HG02973 (cell line): ENCODE measurements at regions not wholly inside any gene's neighbourhood (a gene's known extent, or its start where the extent isn't known, plus 50 kb on each side); places are given as distances from the start of the nearest gene placed in this dataset.

Source experiments
- ATAC-seq: cut with Tn5 transposase; IDR thresholded peaks from one replicate; pipeline ENCODE4 v1.9.1; 2021; ENCODE audit warnings: moderate library complexity; ENCODE audit not compliant: unreplicated experiment

DNA sequence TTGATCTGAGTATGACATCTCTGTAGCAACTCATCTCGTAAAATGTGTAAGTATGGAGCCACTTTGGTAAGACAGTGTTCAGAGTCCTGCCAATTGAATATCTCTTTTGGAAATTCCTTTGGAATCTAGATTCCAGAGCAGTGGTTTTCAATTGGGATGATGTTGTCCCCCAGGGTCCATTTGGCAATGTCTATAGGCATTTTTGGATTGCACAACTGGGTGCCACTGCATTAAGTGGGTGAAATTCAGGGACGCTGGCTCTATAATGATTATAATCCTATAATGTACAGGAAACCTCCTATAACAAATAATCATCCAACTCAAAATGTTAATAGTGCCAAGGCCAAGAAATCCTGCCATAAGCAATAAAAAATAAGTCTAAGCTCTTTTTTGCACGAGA is 404.8 kb upstream of the RAG2 start:
- ATAC-seq, result no peak

DNA sequence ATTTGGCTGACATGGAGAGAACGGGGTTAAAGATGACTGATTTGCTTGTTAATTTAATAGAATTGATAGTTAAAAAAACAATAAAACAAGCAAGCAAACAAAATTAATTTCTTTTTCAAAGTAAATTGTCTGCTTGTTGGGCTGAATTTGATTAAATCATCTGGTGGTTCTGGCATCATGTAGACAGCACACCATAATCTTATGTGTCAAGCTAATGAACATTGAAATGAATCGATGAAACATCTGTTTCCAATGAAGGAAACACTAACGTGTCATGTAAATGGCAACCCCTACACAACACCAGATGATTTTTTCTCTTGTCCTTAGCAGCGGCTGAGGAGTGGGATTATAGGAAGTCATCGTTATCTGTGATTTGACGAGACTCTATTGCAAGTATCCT is 399.6 kb upstream of the RAG2 start:
- ATAC-seq, result no peak

- ATAC-seq, result no peak
These were observed 398.8 kb upstream of the RAG2 start for GRCh38 chr11:36996795-36997194.

DNA sequence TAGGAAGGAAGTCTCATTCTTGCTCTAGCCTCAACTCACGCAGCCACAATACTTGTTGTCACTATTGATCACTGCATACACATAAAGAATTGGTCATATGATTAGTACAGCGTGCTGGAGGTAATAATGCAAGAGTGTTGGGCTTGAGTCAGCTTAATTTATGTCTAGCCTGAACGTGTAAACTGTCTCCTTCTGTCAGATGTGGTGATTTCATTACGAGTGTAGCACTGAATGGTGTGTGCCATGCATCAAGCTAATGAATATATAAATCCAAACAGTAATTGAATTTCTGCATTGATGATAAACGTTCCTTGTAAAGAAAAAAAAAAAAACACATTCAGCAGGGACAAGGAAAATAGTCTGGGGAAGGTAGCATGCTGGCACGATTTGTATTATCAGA is 396.2 kb upstream of the RAG2 start:
- no peak for ATAC-seq

DNA sequence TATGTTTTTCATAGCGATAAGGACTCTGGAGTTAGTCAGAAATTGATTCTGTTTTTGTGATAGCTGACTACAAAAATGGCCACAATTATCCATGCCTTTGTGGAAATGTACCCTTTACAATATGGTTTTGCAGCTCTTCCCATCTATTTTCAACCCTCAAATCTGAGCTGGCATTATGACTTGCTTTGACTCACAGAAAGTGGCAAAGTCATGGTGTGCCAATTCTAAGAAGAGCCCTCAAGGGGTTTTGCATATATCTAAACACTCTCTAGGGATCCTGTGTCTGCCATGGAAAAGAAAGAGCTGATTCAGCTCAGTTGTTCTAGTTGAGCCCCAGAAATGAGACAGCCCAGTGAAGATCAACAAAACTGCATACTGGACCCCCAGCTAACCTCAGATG is 390.5 kb upstream of the RAG2 start:
- ATAC-seq, result no peak

- ATAC-seq, result no peak
These were observed 387.5 kb upstream of the RAG2 start for GRCh38 chr11:36985562-36985961.

- no peak for ATAC-seq
These were observed 378.7 kb upstream of the RAG2 start for GRCh38 chr11:36976741-36977140.

GRCh38 chr11:36974771-36975170 is 376.7 kb upstream of the RAG2 start:
- no peak for ATAC-seq

DNA sequence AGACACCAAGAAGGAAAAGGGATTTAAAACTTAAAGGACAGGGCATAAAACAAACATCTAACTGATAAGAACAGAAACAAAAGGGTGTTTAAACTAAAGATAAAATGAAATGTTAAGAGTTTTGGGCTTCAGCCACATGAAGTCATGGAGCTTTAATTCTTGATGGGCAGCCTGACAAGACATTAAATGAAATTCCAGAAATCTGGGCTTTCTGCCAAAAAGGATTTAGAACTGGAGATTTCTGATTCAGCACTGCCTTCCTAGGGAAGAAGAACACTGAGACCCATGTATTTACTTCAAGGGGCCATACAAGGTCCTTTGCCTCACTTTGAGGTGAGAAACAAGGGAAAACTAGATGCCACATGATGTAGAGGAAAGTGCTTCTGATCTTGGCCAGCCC is 355.9 kb upstream of the RAG2 start:
- ATAC-seq, result no peak

- ATAC-seq, result no peak
These were observed 350.6 kb upstream of the RAG2 start for GRCh38 chr11:36948460-36949127.

DNA sequence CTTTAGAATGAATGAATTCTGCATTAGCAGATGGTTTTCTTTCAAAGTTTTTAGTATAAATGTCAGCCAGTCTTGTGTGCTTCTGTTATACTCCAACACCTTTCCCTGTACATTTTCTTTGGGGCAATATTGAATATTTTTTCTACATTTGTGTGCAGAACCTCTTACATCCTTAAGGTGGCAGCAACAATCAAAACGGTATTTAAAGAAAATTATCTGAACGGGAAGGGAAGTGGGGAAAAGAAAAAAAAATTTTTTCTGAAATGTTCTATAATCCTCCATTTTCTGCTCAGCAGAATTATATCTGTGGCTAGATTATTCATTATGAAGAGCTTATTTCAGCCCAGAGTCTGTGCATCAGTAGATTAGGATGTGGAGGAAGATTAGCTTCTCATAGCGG is 347.3 kb upstream of the RAG2 start:
- no peak for ATAC-seq

DNA sequence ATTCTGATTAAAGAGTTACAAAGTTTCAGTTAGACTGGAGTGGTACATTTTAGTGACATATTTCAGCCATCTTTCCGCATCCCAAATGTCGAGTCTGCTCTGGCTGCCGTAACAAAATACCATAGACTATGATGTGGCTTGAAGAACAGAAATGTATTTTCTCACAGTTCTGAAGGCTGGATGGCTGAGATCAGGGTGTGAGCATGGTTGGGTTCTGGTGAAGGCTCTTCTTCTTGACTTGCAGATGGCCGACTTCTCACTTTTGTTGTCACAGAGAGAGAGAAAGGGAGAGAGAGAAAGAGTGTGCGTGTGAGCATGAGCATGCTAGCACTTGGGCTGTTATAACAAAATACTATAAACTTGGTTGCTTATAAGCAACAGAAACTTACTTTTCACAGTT is 335.4 kb upstream of the RAG2 start:
- no peak for ATAC-seq

DNA sequence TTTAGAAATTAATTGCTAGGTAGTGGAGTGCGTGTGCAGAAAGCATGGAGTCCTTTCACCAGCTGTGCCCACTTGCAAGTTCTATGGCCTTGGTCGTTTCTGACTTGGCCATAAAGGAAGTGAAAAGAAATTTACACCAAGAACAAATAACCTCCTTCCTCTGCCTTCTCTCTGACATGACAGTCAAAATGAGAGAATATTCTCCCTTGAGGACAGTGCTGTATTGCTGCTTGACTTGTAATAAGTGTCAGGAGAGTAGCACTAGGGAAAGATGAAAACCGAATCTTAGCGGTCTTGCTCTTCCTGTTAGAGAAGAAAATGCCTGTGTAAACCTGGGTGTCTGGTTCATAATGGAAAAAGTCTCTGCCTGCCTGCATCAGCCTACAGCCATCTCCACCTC is 333.1 kb upstream of the RAG2 start:
- no peak for ATAC-seq

GRCh38 chr11:36930256-36930655 is 332.2 kb upstream of the RAG2 start:
- no peak for ATAC-seq

DNA sequence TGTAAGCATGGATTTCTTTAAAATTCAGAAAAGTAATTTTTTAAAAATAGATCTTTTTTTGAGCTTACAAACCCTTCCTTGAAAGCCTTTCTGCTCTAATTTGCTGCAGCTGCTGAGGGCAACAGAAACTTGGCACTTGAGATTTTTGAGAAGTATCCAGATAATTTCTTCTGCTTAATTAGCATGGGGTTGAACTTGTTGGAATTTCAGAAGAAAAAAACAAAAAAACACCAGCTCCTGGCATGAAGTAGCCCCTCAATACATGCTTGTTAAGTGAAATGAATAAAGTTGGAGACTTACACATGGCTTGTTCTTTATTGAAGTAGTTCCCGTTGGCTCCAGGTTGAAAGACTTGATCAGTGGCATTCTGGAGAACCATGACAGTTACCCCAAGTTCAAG is 331.4 kb upstream of the RAG2 start:
- no peak for ATAC-seq

- no peak for ATAC-seq
These were observed 330.6 kb upstream of the RAG2 start for GRCh38 chr11:36928621-36929020.

DNA sequence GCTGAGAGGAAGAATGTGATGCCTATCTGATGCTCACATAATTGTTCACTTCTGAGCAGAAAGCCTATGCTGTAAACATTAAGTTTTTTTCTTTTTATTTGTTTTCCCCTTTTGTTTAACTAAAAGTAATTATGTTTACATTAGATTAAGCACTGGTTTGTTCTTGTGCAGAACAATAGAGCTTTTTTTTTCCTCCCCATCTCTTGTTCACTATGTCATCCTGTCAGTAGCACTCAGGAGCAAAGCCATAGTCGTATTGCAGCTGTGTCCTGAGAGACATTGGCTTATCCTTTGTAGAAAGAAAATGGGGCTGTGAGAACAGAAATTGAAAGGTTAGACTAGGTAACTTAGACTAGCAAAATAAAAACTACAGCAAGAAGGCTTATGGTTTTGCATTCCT is 301.8 kb upstream of the RAG2 start:
- no peak for ATAC-seq

DNA sequence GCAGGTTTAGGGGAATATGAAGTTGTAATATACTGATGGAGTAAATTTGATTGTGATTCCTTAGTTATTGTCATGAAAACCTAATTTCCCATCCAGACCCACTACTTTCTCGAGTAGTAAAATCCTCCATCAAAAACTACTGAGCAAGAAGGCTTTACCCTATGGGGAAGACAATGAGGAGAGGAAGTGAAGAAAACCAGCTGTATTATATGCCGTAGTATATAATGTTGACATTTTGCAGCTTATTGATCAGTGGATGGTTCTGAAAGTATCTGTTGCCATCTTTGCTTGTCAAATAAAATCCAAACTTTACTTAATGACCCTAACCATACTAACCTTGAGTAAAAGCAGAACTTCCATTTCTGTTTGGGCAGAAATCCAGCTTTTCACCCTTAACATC is 292.8 kb upstream of the RAG2 start:
- no peak for ATAC-seq

GRCh38 chr11:36890121-36890679 is 292.2 kb upstream of the RAG2 start:
- no peak for ATAC-seq

DNA sequence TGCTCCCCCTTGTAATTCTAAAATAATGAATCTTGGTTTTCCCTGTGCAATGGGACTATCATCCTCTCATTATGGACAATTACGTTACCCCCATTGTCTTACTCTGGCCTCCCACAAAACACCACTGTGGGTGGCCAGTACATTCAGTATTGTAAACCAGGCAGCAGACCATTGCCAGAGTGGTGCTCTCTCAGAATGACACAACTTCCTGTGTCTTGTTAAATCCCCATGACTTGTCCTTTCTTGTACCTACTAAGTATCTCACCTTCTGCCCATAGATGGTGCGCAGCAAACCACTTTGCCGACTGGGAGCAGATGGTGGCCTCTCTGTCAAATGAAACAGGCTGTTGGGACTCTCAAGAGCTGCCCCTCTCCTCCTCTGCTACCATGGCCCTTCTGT is 287.1 kb upstream of the RAG2 start:
- ATAC-seq, result no peak

DNA sequence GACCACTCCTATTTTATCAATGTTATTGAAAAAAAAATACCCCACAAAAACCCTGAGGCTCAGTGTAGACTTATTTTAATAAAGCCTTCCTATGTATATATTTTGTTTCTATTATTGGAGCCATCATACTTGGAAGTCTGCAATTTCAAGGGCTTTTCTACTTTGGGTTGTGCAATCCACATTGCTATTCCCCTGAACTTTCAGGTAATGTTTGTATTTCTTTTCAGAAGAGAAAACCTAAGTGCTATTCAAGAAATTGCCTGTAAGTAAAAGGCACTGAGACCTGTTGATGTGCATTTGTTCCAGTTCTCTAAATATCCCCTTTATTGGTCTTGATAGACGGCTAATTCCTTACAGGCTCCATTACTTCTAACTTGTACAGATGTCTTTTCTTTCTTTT is 280.7 kb upstream of the RAG2 start:
- ATAC-seq, result no peak

DNA sequence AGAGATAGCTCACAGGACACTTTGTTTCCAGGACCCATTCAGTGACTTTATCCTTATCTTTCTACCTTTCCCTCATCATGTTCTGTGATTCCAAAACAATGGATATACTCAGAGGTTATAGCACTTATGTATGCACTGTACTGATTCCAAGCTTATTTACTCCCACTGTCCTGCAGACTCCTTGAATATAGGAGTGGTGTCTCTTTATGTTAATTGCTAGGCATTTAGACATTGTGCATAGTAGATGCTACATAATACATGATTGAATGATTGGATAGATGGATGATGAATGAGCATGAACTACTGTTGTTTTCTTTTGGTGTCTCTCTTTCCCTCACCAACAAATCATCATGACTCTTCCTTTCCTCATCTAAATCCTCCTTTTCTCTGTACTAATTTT is 279.1 kb upstream of the RAG2 start:
- no peak for ATAC-seq

- ATAC-seq, result no peak
These were observed 278.2 kb upstream of the RAG2 start for GRCh38 chr11:36876266-36876665.
